ENCODE measurements at regions not wholly inside any gene's neighbourhood (a gene's known extent, or its start where the extent isn't known, plus 50 kb on each side); places are given as distances from the start of the nearest gene placed in this dataset.

DNA sequence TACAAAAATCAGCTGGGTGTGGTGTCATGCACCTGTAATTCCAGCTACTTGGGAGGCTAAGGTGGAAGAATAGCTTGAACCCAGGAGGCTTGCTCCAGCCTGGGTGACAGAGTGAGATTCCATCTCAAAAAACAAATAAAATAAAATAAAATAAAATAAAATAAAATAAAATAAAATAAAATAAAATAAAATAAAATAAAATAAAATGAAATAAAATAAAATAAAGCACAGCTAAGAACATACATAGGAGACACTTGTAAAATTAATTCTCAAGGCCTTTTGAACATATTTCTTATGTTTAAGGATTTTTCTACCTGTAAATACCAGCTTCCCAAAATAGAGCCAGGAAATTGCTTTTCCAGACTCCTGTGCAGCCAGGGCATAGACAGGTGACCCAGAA is 703.0 kb downstream of the ZPLD1 start:
- no peak overlapping the region for H3K4me3 ChIP-seq (ENCODE audit: low read depth, low read length)
- no peak for DNase-seq (ENCODE audit: low read depth)
- TF ChIP-seq, protein P1, sequence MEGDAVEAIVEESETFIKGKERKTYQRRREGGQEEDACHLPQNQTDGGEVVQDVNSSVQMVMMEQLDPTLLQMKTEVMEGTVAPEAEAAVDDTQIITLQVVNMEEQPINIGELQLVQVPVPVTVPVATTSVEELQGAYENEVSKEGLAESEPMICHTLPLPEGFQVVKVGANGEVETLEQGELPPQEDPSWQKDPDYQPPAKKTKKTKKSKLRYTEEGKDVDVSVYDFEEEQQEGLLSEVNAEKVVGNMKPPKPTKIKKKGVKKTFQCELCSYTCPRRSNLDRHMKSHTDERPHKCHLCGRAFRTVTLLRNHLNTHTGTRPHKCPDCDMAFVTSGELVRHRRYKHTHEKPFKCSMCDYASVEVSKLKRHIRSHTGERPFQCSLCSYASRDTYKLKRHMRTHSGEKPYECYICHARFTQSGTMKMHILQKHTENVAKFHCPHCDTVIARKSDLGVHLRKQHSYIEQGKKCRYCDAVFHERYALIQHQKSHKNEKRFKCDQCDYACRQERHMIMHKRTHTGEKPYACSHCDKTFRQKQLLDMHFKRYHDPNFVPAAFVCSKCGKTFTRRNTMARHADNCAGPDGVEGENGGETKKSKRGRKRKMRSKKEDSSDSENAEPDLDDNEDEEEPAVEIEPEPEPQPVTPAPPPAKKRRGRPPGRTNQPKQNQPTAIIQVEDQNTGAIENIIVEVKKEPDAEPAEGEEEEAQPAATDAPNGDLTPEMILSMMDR (conservative IDR thresholded peaks at IDR 0.05; ENCODE audit: low read depth, low read length), result no peak

DNA sequence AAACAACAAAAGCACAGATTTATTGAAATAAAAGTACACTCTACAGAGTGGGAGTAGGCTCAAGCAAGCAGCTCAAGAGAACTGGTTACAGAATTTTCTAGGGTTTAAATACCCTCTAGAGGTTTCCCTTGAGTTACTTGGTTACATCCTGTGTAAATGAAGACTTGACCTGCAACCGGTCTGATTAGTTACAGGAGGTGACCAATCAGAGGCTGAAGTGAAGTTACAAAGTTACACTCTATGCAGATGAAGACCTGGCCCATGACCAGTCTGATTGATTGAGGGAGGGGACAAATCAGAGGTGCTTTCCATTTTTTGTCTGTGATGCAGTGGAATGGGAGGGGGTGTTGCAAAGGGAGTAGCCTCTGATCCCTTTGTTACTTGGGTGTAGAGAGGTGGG is 723.4 kb downstream of the ZPLD1 start:
- no peak for DNase-seq (ENCODE audit: low read depth)
- TF ChIP-seq, protein P1 (conservative IDR thresholded peaks at IDR 0.05; ENCODE audit: low read depth, low read length), result no peak
- no peak overlapping the region for H3K4me3 ChIP-seq (ENCODE audit: low read depth, low read length)

DNA sequence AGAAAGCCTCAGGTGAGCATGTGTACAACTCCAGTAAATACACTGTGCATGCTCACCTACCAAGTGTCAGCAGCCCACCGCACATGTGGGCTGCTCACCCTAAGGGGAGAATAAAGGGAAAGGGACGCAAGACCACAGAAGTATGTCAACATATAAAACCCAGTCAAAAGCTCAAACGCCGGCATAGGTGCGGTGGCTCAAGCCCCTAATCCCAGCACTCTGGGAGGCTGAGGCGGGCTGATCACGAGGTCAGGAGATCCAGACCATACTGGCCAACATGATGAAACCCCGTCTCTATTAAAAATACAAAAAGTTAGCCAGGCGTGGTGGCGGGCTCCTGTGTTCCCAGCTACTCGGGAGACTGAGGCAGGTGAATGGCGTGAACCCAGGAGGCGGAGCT is 732.1 kb downstream of the ZPLD1 start:
- no peak for DNase-seq (ENCODE audit: low read depth)
- H3K4me3 ChIP-seq (ENCODE audit: low read depth, low read length), result no peak overlapping the region
- TF ChIP-seq, protein P1 (conservative IDR thresholded peaks at IDR 0.05; ENCODE audit: low read depth, low read length), result no peak

DNA sequence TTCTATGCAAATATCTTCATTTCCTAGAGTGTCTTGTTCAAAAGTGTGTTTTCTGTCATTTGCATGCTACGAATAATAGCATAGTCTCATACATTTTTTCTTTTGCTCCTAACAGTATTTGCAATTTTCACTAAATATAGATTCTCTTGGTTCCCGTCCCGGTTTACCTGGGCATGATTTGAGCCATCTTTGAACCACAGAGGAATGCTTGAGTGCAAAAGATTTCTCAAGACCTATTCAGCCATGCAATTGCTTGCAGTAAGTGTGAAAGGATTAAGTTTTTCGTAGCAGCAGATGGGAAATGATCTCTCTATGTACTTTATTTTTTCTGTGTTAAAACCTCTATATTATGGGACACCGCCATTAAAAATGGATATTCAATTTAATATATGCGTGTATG is 733.0 kb downstream of the ZPLD1 start:
- TF ChIP-seq, protein P1 (conservative IDR thresholded peaks at IDR 0.05; ENCODE audit: low read depth, low read length), result no peak
- H3K4me3 ChIP-seq (ENCODE audit: low read depth, low read length), result no peak overlapping the region
- no peak for DNase-seq (ENCODE audit: low read depth)

DNA sequence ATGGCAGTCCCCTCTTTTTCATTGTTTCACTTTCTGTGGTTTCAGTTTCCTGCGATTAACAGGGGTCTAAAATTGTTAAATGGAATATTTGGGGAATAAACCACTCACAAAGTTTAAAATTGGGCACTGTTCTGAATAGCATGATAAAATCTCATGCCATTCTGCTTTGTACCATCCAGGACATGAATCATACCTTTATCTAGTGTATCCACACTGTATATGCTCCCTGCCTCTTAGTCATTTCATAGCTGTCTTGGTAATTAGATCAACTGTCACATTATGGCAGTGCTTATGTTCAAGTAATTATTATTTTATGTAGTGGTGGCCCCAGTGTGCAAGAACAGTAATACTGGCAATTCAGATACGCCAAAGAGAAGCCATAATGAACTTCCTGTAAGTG is 734.5 kb downstream of the ZPLD1 start:
- no peak overlapping the region for H3K4me3 ChIP-seq (ENCODE audit: low read depth, low read length)
- DNase-seq (ENCODE audit: low read depth), result no peak
- TF ChIP-seq, protein P1 (conservative IDR thresholded peaks at IDR 0.05; ENCODE audit: low read depth, low read length), result no peak

DNA sequence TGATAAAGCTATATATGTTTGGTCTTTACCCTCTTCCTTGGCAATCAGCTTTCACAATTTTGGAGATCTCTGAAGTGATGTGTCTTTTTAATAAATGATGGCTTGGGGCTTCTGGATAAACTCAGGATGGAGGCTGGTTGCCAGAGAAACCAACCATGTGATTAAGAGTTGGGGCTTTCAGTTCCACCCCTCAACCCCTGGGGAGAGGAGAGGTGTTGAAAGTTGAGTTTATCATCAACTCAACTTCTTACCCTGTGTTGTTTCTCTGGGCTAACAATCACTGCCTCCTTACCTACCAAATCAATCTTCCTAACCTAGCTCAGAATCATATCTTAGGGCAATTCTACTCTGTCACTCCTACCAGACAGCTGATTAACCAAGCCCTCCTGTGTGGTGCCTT is 735.8 kb downstream of the ZPLD1 start:
- no peak overlapping the region for H3K4me3 ChIP-seq (ENCODE audit: low read depth, low read length)
- TF ChIP-seq, protein P1 (conservative IDR thresholded peaks at IDR 0.05; ENCODE audit: low read depth, low read length), result no peak
- no peak for DNase-seq (ENCODE audit: low read depth)

DNA sequence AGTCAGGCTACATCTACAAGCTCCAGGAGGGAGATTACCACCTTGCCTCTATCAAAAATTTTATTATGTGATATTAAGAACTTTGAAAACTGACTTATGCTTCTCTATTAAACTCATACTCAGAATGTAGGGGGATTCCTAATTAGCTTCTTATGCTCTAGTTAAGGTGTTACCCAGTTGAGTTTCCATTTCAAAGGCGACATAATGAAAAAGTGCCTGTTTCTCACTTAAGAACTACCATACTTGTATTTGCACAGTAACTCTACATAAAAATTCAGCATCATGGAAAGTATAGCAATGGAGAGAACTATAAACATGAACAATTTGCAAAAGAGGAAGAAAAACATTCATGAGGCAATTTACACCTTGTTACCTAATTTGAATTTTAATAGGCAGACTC is 739.1 kb downstream of the ZPLD1 start:
- H3K4me3 ChIP-seq (ENCODE audit: low read depth, low read length), result no peak overlapping the region
- no peak for DNase-seq (ENCODE audit: low read depth)
- TF ChIP-seq, protein P1 (conservative IDR thresholded peaks at IDR 0.05; ENCODE audit: low read depth, low read length), result no peak
